Activated CD8-positive, alpha-beta T cell treated with anti-CD3 and anti-CD28 coated beads for 36 hours (primary cell): ENCODE measurements at regions not wholly inside any gene's neighbourhood (a gene's known extent, or its start where the extent isn't known, plus 50 kb on each side); places are given as distances from the start of the nearest gene placed in this dataset.

ENCODE experiments used
- ATAC-seq: fragments of 200-7000 bp; cut with Tn5 transposase; one replicate; pipeline ENCODE4 v1.10.0; 2021; ENCODE audit warnings: mild to moderate bottlenecking, moderate library complexity
- CTCF ChIA-PET: fragments of 350-600 bp; sonication (Branson Sonifier 250); formaldehyde crosslinking; loops from one replicate; lab custom pipeline; 2021; ENCODE audit warnings: antibody characterized with exemption; lab: Charles Lee
- POLR2A ChIA-PET: fragments of 350-600 bp; sonication (Branson Sonifier 250); formaldehyde crosslinking; loops from one replicate; lab custom pipeline; 2021; ENCODE audit warnings: antibody characterized with exemption; lab: Charles Lee
- DNase-seq: peaks from one replicate; pipeline ENCODE4 v3.0.0-alpha.2; 2020
- H3K27ac Mint-ChIP-seq: one replicate; pipeline ENCODE4 v1.8.0; 2021; ENCODE audit warnings: mild to moderate bottlenecking, mixed read lengths
- H3K27me3 Mint-ChIP-seq: one replicate; pipeline ENCODE4 v1.8.0; 2021; ENCODE audit warnings: mixed read lengths
- H3K36me3 Mint-ChIP-seq: one replicate; pipeline ENCODE4 v1.8.0; 2021; ENCODE audit warnings: low read depth, mixed read lengths
- H3K4me1 Mint-ChIP-seq: one replicate; pipeline ENCODE4 v1.8.0; 2021; ENCODE audit warnings: low read depth, mixed read lengths
- H3K4me3 Mint-ChIP-seq: one replicate; pipeline ENCODE4 v1.8.0; 2021; ENCODE audit warnings: mild to moderate bottlenecking, moderate library complexity, mixed read lengths
- H3K9me3 Mint-ChIP-seq: one replicate; pipeline ENCODE4 v1.8.0; 2021; ENCODE audit warnings: mixed read lengths
- intact Hi-C: fragments of 100-400 bp; cut with micrococcal nuclease; formaldehyde crosslinking; loops from one replicate; pipeline ENCODE4 v1.10.0; 2022
- TF ChIP-seq, protein P1 (sequence below): fragments of 200-600 bp; IDR thresholded peaks from one replicate; pipeline ENCODE4 v1.8.0; 2022; ENCODE audit warnings: antibody characterized with exemption, mild to moderate bottlenecking

DNA sequence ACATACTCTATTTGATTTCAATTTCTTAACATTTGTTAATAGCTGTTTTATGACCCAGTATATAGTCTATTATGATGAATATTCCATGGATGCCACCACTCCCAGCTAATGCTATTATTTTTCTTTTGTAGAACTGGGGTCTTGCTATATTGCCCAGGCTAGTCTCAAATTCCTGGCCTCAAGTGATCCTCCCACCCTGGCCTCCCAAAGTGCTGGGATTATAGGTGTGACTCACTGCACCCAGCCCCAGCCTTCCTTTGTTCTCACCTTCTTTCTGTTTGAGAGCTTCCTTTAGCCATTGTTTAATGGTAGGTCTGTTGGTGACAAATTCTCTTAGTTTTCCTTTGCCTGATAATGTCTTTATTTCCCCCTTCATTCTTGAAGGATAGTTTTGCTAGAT, 52.9 kb upstream of the AMOTL1 start:
- no peaks in the 10 kb centered on the region for H3K36me3 Mint-ChIP-seq
- ATAC-seq: no peak
- ChIA-PET CTCF (interaction anchor here (0.9 kb wide), 1 partner anchor 29 kb away, joined by 3 read pairs; no protein-coding TSS in a partner anchor), POLR2A (no interaction called here)
- intact Hi-C loops: no loop called here
- H3K4me1 Mint-ChIP-seq: no peaks in the 10 kb centered on the region
- TF ChIP-seq, protein P1, sequence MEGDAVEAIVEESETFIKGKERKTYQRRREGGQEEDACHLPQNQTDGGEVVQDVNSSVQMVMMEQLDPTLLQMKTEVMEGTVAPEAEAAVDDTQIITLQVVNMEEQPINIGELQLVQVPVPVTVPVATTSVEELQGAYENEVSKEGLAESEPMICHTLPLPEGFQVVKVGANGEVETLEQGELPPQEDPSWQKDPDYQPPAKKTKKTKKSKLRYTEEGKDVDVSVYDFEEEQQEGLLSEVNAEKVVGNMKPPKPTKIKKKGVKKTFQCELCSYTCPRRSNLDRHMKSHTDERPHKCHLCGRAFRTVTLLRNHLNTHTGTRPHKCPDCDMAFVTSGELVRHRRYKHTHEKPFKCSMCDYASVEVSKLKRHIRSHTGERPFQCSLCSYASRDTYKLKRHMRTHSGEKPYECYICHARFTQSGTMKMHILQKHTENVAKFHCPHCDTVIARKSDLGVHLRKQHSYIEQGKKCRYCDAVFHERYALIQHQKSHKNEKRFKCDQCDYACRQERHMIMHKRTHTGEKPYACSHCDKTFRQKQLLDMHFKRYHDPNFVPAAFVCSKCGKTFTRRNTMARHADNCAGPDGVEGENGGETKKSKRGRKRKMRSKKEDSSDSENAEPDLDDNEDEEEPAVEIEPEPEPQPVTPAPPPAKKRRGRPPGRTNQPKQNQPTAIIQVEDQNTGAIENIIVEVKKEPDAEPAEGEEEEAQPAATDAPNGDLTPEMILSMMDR: no peak
- H3K4me3 Mint-ChIP-seq: no peak overlapping the region
- H3K27me3 Mint-ChIP-seq: peaks cover 19% of the 10 kb centered on the region
- DNase-seq: no peak
- H3K27ac Mint-ChIP-seq: no peak overlapping the region
- no peaks in the 10 kb centered on the region for H3K9me3 Mint-ChIP-seq

DNA sequence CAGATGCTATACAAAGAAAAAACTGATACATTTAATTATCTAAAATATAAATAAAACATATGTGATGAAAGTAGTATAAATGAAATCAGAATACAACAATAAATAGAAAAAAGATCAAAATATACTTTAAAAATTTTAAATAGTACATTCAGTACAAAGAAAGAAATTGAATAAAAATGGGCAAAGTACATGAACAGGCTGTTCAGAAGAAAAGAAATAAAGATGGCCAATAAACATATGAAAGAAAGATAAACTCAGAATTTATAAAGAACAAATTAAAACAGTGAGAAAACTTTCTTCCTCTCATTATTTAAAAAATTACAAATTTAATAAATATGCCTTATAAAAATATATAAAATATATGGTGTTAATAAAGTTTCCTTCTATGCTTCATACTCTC, 50.5 kb upstream of the AMOTL1 start:
- Mint-ChIP-seq H3K27me3 (peaks cover 21% of the 10 kb centered on the region), H3K36me3 (no peaks in the 10 kb centered on the region), H3K4me3 (no peak overlapping the region), H3K27ac (no peak overlapping the region), H3K4me1 (no peaks in the 10 kb centered on the region), H3K9me3 (no peaks in the 10 kb centered on the region)
- DNase-seq (no peak), ATAC-seq (no peak)
- POLR2A ChIA-PET: no interaction called here
- intact Hi-C loops: no loop called here
- TF ChIP-seq, protein P1: no peak
- CTCF ChIA-PET: no interaction called here
